Retina (tissue), 1 donor: ENCODE measurements at regions not wholly inside any gene's neighbourhood (a gene's known extent, or its start where the extent isn't known, plus 50 kb on each side); places are given as distances from the start of the nearest gene placed in this dataset.

Experiments used
- DNase-seq: peaks from one replicate; pipeline ENCODE4 v3.0.0-alpha.2; 2016

DNA sequence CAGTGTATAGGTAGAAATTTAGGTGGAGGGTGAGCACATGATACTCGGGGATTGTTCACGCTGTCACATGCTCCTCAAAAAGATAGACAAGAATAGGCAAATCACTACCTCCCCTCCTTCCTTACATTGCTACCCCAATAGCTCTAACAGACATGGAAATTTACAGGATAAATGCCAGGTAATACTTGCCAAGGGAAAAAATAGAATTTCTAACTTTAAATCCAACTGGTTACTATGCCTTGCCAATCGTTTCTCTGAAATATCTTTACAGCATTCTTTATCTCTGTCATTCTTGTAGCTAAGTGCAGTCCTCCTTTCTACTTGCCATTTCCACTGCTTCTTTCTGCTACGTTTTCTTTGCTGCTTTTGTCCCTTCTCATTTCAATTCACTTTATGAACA lies 339.8 kb upstream of the ZEB2 start:
- no peak for DNase-seq

DNA sequence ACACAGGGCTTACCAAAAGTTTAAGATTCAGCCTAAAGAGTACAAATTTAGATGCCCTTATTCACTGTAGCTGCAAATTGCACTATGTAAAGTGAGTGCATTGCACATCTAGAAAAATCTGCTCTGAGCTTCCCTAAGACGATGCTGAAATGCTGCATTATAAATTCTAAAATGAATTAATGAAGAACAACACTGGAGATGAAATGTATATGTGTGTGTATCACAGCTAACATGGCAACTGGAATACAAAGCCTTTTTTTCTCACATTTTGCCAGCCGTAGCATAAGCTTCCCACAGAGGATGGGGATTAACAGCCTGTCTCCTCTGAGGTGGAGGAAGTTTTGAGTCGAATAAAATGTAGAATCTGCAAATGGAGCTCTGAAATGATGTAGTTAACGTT lies 338.3 kb upstream of the ZEB2 start:
- DNase-seq: no peak

DNA sequence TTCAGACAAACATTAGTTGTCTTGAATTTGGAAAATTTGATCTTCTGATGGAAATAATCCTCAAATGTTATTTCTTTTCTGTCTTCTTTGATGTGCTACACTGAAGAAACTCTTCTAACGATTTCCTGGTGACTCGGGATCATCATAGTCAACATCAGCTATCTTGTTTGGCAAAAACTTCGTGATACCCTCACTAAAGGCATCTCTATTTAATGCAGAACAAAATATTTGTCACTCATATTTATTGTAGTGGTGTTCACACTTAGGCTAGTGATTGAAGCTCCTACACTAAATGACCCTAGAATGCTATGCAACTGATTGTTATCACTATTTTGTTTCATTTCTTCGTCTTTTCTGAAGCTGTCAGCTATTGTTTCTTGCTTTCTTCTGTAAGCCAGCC lies 334.7 kb upstream of the ZEB2 start:
- no peak for DNase-seq

DNA sequence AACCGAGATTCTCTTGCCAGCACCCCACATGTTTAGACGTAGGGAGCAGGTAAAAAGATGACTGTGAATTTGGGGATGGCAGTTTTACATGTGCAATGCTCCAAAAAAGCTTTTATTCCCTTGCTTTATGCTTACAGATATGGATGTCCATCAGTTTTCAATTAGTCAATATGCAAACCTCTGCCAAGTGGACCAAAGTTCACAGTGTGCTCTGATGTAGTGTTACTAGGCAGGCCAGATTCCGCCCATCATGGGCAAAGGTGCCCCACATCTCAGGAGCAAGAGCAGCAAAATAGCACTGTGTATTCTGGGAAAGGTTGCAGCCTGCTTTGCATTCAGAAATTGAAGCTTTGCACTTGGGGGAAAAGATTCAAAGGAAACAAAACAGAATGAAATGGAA lies 329.7 kb upstream of the ZEB2 start:
- peak; percentile 3 for DNase-seq

DNA sequence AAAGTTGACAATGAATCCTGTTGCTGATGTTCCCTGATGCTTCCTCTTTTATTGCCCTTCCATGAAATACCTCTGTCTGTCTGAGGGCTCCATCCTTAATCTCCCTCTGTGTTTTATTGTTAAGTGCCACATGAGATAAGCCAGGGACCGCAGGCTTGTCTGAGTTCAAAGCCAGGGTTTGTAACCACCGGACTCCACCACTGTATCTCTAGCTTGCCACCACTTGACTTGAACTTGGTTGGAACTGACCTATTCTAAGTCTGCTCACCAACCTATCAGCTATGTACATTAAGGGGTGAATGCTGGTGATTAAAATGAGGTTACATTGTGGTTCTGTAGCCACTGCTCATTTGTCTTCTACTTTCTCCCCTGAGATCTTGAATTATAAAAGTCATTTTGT lies 328.5 kb upstream of the ZEB2 start:
- no peak for DNase-seq

DNA sequence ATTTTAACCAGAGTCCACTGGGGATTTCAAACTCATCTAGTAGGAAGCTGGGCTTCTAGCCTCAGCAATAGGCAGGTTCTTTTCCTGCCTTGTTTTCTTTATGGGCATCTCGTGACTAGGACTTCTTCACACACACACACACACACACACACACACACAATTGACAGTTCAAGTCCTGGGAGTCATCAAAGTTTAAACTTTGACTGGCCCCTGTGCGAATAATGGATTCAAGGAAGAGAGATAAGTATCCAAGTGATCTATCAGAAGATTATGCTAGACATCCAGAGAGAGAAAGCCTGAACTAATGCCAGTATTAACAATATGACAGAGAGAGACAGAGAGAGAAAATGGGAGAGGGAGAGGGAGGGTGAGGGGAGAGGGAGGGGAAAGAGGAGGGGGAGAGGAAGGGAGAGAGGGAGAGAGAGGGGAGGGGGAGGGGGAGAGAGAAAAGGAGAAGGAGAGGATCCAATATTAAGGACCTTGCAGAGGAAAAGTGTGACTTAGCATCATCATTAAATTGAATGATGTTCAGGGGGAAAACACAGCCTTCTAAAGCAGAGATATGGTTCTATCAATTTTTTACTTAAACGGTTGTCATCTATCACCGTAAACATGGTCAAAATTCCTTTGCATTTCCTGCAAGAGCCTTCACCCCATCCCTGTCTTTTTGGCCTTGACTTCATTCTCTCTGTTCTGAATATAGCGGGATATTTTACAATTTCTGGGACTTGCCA lies 327.6 kb upstream of the ZEB2 start:
- no peak for DNase-seq

DNA sequence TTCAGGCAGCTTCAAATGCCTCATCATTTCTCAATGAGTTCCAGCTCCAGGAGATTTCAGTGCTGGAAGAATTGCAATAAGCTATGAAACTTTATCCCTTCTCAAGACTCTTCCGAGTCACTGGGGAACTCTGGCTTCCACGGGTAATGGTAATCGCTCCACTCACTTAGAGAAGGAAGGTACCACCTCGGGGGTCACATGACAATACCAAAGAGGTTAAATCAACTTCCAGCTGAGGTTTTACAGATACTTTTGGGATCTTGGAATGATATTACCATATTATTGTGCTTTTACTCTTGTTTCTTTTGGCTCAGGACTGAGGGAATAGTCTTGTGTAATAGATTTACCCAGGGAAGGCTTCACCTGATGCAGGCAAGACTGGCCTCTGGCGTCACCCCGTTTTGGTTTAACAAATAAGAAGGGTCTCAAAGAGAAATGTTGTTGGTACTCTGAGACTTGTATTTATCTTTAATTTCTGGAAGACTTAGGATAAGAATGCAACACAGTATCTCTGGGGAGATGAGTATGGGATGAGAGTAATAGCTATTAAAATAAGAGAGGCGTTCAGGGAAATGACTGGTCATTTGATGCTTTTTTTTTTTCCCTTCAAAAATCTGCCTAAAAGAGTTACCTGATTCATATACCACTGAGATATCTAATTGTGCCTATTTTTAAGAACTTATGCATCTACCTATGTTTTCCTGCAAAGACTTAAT lies 316.9 kb upstream of the ZEB2 start:
- no peak for DNase-seq

DNA sequence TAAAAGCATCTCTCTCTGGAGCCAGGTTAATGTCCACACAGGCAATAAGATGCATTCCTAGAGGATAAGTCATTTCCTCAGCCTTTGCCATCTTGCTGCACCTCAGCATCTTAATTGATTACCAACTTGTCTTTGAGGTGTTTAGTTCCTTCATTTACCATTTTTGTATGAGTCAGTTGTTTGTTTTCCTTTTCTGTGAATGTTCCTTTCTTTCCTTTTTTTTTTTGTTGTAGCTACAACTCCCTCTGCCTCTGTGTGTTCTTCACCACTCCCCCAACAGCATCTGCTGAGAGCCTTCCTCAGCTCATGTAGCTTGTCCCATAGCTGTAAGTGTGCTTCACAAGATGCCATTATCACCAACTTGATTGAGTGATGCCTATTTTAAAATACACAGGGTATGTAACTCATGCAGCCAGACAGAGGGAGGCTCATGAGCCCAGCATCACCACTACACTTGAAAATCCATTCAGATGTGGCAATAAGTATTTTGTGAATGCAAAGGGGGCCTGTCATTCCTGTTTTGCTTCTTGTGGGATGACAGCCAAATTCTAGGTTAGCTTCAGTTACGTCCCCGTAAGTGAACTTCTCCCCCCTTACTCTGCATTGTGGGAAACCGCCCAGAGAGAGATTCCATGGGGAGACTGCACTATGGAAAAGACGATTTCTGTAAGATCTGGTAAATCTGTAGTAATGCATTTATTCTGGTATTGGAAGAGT lies 315.9 kb upstream of the ZEB2 start:
- no peak for DNase-seq

DNA sequence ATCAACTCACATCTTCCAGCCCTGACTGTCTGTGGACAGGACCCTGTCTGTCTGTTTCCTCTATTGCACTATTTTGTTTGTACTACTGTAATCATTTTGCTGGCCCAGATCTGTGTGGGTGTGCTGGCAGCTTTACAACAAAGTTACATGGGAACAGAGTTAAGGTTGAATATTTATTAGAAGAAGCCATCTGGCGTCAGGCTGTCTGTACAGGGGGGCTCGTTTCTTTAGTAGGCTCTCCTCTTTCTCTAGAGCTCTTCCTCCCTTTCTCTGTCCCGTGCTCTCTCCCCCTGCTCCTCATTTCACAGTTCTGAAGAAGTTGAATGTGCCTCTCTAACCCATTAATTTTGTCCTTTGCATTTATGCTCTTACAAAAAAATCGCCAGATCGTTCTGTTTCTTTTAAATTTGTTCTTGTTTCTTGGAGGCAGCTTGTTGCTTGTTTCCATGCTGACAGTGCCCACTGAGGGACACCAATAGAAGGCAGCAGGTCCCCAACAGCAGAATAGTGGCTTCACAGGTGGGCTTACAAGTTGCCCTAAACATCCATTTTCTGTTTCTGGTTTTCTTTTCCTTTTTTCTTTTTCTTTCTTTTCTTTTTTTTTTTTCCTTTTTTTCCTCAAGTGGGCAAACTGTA lies 315.2 kb upstream of the ZEB2 start:
- DNase-seq: peak; percentile 12

DNA sequence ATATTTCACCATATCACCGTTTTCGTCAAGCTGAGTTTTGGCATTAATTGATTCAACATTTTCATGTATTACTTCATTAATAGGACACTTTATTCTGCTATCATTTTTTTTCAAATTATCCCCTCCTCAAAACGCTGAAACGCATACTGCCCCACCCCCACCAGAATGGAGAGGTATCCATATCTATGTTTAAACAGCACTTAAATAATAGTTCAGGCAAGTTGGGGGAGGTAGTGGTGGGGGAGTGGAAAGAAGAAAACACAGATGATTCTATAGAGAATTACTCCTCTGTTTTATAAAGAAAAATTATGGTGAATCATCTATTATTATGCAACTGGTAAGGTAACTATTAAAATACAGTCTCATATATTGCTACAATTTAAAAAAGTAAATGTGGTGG lies 314.4 kb upstream of the ZEB2 start:
- no peak for DNase-seq

DNA sequence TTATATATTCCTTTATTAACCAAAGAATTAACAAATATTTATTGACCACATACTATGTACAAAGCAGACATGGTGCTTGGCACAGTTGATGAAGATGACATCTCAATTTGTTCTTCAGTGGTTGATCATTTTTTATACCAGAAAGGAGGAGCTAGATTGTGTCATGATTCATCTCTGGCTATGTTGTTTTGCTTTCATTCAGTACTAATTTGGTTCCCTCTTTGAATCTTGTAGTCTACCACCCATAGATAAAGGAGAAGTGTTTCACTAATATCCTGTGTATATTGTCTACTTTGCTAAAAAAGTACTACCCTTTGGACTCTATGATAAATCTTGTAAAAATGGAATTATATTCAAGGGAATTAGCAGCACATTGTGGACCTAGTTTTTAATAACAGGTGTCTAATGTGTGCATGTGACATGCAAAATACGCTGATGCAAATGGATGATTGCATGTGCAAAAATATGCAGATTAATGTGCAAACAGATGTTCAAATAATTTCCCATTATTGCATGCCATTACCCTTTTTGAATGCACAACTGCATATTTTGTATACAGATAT lies 313.2 kb upstream of the ZEB2 start:
- DNase-seq: no peak

DNA sequence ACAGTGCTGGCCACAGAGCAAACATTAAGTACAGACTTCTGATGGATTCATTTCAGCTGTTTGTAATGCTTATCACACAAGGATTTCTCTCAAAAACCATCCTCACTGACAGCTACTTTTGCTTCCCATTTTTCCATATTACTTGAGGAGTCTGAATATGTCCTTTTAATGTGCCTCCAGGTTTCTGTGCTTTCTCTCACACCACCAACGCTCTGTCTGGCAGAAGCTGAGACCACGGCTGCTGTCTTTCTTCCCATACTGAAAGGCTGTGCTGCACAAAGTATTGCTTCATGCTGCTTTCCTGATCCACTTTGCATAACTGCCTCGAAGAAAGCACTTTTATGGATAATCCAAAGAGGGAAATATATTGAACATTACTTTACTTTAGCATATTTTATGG lies 312.1 kb upstream of the ZEB2 start:
- DNase-seq: no peak

DNA sequence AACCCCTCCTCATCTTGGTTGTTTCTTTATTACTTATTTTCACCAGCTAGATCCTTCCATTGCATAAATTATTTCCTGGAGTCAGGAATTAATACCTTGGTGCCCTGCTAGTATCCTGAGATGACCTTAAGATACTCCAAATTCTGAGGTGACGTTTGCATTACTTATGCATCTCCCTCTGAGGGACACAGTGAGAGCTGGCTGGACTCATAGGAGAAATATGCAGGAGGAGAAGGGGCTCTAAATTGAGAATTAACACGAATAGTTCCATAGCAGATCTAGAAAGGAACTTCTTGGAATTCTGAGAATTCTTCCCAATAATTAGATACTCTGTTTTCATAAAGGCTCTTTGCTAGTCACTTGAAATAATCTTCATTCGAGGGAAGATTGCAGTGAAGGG lies 310.6 kb upstream of the ZEB2 start:
- DNase-seq: no peak

DNA sequence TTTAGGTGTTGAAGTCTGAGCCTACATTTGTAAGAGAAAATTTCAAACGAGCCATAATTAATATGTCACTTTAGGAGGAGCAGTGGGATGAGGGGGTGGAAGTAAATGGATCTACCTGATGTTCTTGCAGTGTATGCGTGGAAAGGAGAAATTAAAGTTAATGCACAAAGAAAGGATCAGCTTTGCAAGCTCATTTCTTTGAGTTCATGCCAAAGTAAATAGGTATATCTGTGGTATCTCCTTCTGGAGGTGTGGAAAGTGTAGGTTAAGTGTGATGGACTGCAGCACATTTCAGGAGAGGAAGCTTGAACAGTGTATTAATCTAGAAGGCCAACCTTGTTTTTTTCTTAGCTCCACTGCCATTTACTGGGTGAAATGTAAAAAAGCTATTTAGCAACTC lies 307.5 kb upstream of the ZEB2 start:
- DNase-seq: no peak

DNA sequence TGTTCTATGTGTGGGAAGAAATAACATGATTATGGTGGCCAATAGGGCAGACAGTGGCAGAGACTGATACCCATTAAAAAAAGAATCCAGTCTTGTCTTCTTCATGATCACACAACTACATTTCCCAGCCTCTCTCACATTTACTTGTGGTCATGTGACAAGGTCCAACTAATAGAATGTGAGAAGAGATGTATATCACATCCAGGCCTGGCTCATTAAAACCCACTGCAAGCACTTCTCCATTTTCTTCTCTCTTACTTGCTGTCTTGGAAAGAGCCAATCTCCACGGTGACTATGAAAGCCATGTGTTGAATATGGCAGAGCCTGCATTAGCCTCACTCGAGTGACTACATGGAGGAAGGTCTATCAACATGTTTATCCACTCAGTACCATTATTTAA lies 306.2 kb upstream of the ZEB2 start:
- DNase-seq: no peak

DNA sequence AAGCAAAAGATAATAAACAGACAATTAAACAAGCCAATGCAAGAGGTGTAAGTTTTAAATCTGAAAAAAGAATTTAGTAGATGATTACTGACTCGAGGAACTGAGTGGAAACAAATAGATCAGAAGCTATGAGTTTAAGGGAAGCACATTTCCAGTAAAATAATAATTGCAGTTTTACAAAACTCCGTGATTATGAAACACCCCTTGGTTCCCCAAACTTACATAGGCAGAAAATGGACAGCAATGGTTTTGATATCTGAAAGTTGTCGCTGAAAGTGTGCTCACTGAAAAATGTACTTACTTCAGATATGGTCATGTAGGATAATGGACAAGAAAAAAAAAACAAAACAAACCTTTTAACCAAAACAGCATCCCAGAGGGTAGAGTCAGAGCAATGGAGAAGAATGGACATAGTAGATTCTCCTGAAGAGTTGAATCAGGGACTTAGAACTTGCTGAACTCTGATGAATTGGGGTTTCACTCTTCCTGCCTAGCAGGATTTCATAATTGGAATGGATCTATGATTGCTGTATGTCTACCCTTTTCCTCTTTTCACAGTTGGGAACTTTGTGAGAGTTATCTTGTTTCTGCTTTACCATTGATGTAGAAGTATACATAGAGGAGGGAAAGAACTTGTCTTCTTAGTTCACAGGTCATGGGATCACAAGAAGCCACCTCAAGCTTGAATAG lies 305.6 kb upstream of the ZEB2 start:
- DNase-seq: no peak

DNA sequence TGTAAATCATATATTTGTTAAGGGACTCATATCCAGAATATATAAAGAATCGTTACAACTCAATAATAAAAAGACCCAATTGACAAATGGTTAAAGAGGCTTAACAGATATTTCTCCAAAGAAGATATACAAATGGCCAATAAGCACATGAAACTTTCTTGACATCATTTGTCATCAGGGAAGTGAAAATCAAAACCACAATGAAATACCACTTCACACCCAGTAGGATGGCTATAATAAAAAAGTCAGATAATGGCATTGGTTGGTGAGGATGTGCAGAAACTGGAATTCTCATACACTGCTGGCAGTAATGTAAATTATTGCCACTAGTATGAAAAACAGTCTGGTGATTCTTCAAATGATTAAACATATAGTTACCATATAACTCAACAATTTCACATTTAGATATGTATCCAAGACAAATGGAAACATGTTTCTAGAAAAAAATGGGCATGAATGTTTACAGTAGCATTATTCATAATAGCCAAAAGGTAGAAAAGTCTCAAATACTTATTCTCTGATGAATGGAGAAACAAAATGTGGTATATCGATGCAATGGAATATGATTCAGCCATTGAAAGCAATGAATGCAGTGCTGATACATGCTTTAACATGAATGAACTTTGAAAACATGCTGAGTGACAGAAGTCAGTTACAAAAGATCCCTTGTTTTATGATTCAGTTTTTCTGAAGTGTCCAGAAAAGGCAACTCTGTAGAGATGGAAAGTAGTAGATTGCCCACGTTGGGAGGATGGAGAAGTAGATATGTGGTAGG lies 304.6 kb upstream of the ZEB2 start:
- no peak for DNase-seq

DNA sequence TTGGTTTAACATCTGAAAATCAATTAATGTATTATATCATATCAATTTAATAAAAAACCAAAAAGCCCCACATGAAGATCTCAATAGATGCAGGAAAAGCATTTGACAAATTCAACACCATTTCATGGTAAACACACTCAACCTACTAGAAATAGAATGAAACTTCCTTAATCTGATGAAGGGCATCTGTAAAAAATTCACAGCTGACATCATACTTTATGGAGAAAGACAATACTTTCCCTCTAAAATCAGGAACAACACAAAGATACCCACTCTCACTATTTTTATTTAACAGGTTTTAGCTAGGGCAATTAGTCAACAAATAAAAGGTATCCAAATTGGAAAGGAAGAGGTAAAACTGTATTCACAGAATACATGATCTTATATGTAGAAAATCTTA lies 303.0 kb upstream of the ZEB2 start:
- DNase-seq: no peak

DNA sequence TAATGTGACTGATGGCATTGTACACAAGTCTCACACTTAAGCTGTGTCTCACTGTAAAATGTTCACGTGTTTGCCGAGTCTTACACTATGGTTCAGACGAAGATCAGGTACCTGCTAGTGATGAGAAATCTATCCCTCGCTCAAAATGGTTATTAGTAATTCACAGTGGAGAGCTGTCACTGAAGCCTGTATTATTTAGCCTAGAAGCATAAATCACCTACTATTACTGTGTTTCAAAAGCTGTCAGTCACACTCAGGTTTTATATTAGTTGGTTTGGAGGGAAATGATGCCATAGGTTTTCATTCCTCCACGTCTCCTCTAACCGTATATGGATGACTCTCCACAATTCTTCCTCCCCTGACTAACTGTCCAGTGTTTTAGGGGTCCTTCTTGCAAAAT lies 292.4 kb upstream of the ZEB2 start:
- no peak for DNase-seq

DNA sequence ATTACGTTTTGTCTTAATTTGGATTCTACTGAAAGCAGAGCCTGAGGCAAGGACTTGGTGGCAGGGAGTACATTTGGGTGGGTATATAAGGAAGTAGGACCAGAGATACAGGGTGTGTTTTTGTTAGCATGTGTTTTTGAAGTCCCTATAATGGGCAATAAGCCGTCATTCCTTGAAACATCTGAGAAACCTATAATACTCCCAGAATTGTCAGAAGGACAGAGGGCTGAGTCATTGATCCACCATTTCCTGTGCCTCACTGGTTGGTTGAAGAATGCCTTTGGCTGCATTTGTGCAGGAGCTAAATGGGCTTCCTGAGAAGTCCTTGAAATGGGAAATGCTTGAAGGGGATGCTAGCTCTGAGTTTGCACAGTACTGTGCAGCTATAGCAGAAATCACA lies 281.8 kb upstream of the ZEB2 start:
- no peak for DNase-seq

DNA sequence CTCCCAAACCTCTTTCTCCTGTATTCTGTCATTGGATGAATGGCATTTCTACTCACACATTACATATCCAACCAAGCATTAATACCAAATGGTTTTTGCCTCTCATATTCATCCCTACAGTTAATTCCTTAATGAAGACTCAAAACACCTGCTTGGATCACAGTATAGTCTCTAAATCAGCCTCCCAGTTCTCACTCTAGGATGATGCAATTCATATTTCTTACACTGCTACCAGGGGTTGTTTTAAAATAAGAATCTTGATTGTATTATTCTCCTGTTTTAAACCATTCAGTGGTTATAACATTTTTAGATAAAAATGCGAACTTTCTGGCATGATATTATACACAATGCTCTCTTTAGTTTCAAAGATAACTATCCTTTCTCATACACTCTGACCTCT lies 281.4 kb upstream of the ZEB2 start:
- DNase-seq: no peak

DNA sequence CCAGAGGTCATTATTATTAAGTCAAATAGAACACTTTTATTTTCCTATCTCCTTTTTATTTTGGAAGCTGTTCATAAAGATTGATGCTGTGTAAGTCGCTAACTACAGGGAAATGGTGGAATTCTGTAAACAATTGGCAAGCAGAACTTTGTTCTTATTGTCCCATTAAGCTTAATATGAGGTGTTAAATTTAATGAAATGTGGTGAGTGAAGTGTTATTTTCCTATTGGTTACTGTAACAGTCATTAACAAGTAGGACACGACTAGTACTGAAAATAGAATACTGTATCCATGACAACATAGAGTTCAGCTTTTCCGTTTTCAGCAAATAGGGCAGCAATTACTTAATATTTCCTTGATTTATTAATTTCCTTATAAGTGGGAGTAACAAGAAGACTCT lies 279.1 kb upstream of the ZEB2 start:
- DNase-seq: no peak
